OCI-LY3 (cell line): ENCODE measurements at regions not wholly inside any gene's neighbourhood (a gene's known extent, or its start where the extent isn't known, plus 50 kb on each side); places are given as distances from the start of the nearest gene placed in this dataset.

Experiments
- H2AFZ ChIP-seq: fragments of 200-600, 300-600 bp; shearing (Covaris generic); 2 replicates; pipeline ENCODE4 v1.6.0; 2014; ENCODE audit warnings: antibody characterized with exemption, low read depth, low read length
- H3K27ac ChIP-seq: fragments of 200-600, 300-600 bp; sonication (generic); 2 replicates; pipeline ENCODE4 v1.5.1; 2014; ENCODE audit warnings: mild to moderate bottlenecking, low read length, moderate library complexity, mixed read lengths
- H3K27me3 ChIP-seq: fragments of 200-600, 300-600 bp; sonication (generic); 2 replicates; pipeline ENCODE4 v1.6.1; 2014; ENCODE audit warnings: low read depth, low read length, mixed read lengths
- H3K36me3 ChIP-seq: fragments of 200-600, 300-600 bp; sonication (generic); replicated peaks from 2 replicates; pipeline ENCODE3; 2014; ENCODE audit warnings: low read depth, low read length, mixed read lengths
- H3K4me1 ChIP-seq: fragments of 300-600, 200-600 bp; sonication (generic); 2 replicates; pipeline ENCODE4 v1.6.1; 2014; ENCODE audit warnings: low read length, mixed read lengths
- H3K4me2 ChIP-seq: fragments of 200-600, 300-600 bp; sonication (generic); 2 replicates; pipeline ENCODE4 v1.6.1; 2014; ENCODE audit warnings: low read length, mixed read lengths
- H3K4me3 ChIP-seq: fragments of 300-600, 200-600 bp; sonication (generic); 2 replicates; pipeline ENCODE4 v1.5.1; 2014; ENCODE audit warnings: antibody characterized with exemption, mild to moderate bottlenecking, low read length, moderate library complexity
- H3K79me2 ChIP-seq: fragments of 300-600, 200-600 bp; shearing (Covaris generic); 2 replicates; pipeline ENCODE4 v1.6.1; 2014; ENCODE audit warnings: mild to moderate bottlenecking, low read length, mixed read lengths
- H3K9ac ChIP-seq: fragments of 300-600, 200-600 bp; shearing (Covaris generic); 2 replicates; pipeline ENCODE4 v1.6.0; 2014; ENCODE audit warnings: mild to moderate bottlenecking, low read length, moderate library complexity
- H3K9me3 ChIP-seq: fragments of 200-600, 300-600 bp; shearing (Covaris generic); 2 replicates; pipeline ENCODE4 v1.6.1; 2014; ENCODE audit warnings: low read length, mixed read lengths; ENCODE audit not compliant: insufficient read depth
- H4K20me1 ChIP-seq: fragments of 200-600, 300-600 bp; sonication (generic); 2 replicates; pipeline ENCODE4 v1.6.1; 2016; ENCODE audit warnings: low read length, mixed read lengths; ENCODE audit not compliant: insufficient read depth
- CTCF ChIP-seq: fragments of 200-600, 300-600 bp; sonication (generic); IDR thresholded peaks from 2 replicates; pipeline ENCODE4 v1.5.1; 2014; ENCODE audit warnings: antibody characterized with exemption, low read length, low read depth
- EZH2phosphoT487 ChIP-seq: fragments of 200-600 bp; shearing (Covaris generic); IDR thresholded peaks from 2 replicates; pipeline ENCODE4 v1.6.1; 2018; ENCODE audit warnings: antibody characterized with exemption, mixed run types, low read depth

- TF ChIP-seq EZH2phosphoT487 (no peak), CTCF (no peak)
- no peaks in the 10 kb centered on the region for H4K20me1 ChIP-seq
- H3K36me3 ChIP-seq: no peaks in the 10 kb centered on the region
- no peak overlapping the region for H3K4me3 ChIP-seq
- peaks cover 3% of the 10 kb centered on the region; the same call in 1 of the 2 replicates for H3K9me3 ChIP-seq
- H3K79me2 ChIP-seq: no peaks in the 10 kb centered on the region
- no peak overlapping the region for H3K4me2 ChIP-seq
- no peak overlapping the region for H3K9ac ChIP-seq
- no peak overlapping the region for H2AFZ ChIP-seq
- H3K4me1 ChIP-seq: no peaks in the 10 kb centered on the region
- no peaks in the 10 kb centered on the region for H3K27me3 ChIP-seq
- no peak overlapping the region for H3K27ac ChIP-seq
Measured at GRCh38 chr19:23505738-23506137, 110.5 kb upstream of the ZNF91 start.

- no peak overlapping the region for H3K4me3 ChIP-seq
- H3K27ac ChIP-seq: no peak overlapping the region
- no peaks in the 10 kb centered on the region for H3K36me3 ChIP-seq
- H3K9me3 ChIP-seq: no peaks in the 10 kb centered on the region
- no peaks in the 10 kb centered on the region for H3K79me2 ChIP-seq
- no peak overlapping the region for H2AFZ ChIP-seq
- no peaks in the 10 kb centered on the region for H4K20me1 ChIP-seq
- no peak overlapping the region for H3K4me2 ChIP-seq
- H3K9ac ChIP-seq: no peak overlapping the region
- no peak for TF ChIP-seq EZH2phosphoT487
- no peak for TF ChIP-seq CTCF
- H3K27me3 ChIP-seq: no peaks in the 10 kb centered on the region
- H3K4me1 ChIP-seq: no peaks in the 10 kb centered on the region
Measured at GRCh38 chr19:23482829-23483228, 87.6 kb upstream of the ZNF91 start.

GRCh38 chr19:23481043-23481442 is 85.8 kb upstream of the ZNF91 start:
- peaks cover 2% of the 10 kb centered on the region; the same call in 1 of the 2 replicates for H3K9me3 ChIP-seq
- no peaks in the 10 kb centered on the region for H3K79me2 ChIP-seq
- no peak overlapping the region for H3K4me2 ChIP-seq
- H3K27ac ChIP-seq: no peak overlapping the region
- no peak overlapping the region for H3K4me3 ChIP-seq
- no peak overlapping the region for H3K9ac ChIP-seq
- no peaks in the 10 kb centered on the region for H3K4me1 ChIP-seq
- TF ChIP-seq EZH2phosphoT487: no peak
- TF ChIP-seq CTCF: no peak
- H3K36me3 ChIP-seq: no peaks in the 10 kb centered on the region
- H4K20me1 ChIP-seq: no peaks in the 10 kb centered on the region
- no peaks in the 10 kb centered on the region for H3K27me3 ChIP-seq
- H2AFZ ChIP-seq: no peak overlapping the region

GRCh38 chr19:23475477-23475876 is 80.2 kb upstream of the ZNF91 start:
- H3K9me3 ChIP-seq: peaks cover 2% of the 10 kb centered on the region; the same call in 1 of the 2 replicates
- no peak overlapping the region for H2AFZ ChIP-seq
- H3K79me2 ChIP-seq: no peaks in the 10 kb centered on the region
- TF ChIP-seq EZH2phosphoT487 (no peak), CTCF (no peak)
- H3K4me1 ChIP-seq: no peaks in the 10 kb centered on the region
- H3K27ac ChIP-seq: no peak overlapping the region
- H3K27me3 ChIP-seq: no peaks in the 10 kb centered on the region
- H3K4me3 ChIP-seq: no peak overlapping the region
- no peak overlapping the region for H3K4me2 ChIP-seq
- H3K9ac ChIP-seq: no peak overlapping the region
- H3K36me3 ChIP-seq: no peaks in the 10 kb centered on the region
- no peaks in the 10 kb centered on the region for H4K20me1 ChIP-seq
